GM12878 (cell line): ENCODE measurements at regions not wholly inside any gene's neighbourhood (a gene's known extent, or its start where the extent isn't known, plus 50 kb on each side); places are given as distances from the start of the nearest gene placed in this dataset.

ENCODE experiments used
- ATAC-seq: fragments of 200-7000 bp; cut with Tn5 transposase; 3 replicates; pipeline ENCODE4 v1.9.1; 2020; ENCODE audit warnings: mild to moderate bottlenecking, moderate library complexity
- BruUV-seq: library from RNA; stranded (reverse); fragments of 400-500 nt; replicated peaks from 2 replicates; lab custom pipeline; 2021; lab: Mats Ljungman, UMichigan
- CTCF ChIA-PET: fragments of 300-600 bp; sonication (Branson Sonifier 250); formaldehyde crosslinking; extraction: SDS; loops from one replicate; lab custom pipeline; 2021; ENCODE audit warnings: inconsistent platforms; lab: Yijun Ruan, JAX
- POLR2A ChIA-PET: fragments of 350-600 bp; formaldehyde crosslinking; extraction: SDS; loops from one replicate; lab custom pipeline; 2021; ENCODE audit warnings: inconsistent platforms; lab: Charles Lee
- RAD21 ChIA-PET: fragments of 300-600 bp; sonication (Branson Sonifier 250); formaldehyde crosslinking; loops from one replicate; lab custom pipeline; 2023; ENCODE audit warnings: antibody characterized with exemption; ENCODE audit not compliant: unreplicated experiment; lab: Charles Lee
- SMC1A ChIA-PET: fragments of 300-600 bp; sonication (Branson Sonifier 250); formaldehyde crosslinking; loops from one replicate; lab custom pipeline; 2023; ENCODE audit not compliant: unreplicated experiment, uncharacterized antibody; lab: Charles Lee
- DNase-seq: peaks from one replicate; pipeline ENCODE4 v3.0.0-alpha.2; 2011; ENCODE audit warnings: low read depth, low spot score
- FAIRE-seq: peaks from 3 replicates; lab custom pipeline; 2011; peaks lifted over from hg19 to GRCh38; lab: Jason Lieb, UNC
- H2AFZ ChIP-seq: 2 replicates; pipeline ENCODE4 v1.6.0; 2011; ENCODE audit warnings: low read depth, low read length, control low read depth; ENCODE audit not compliant: control insufficient read depth
- H3K27ac ChIP-seq: 2 replicates; pipeline ENCODE4 v1.5.1; 2011; ENCODE audit warnings: control low read depth; ENCODE audit not compliant: control insufficient read depth, insufficient read depth
- H3K27me3 ChIP-seq, 2 experiments: replicated peaks in 1 of 2; 2 replicates each; pipeline versions ENCODE4 v1.6.0 to v1.6.1; 2011; ENCODE audit warnings: low read length in 1 of 2; ENCODE audit not compliant: control insufficient read depth in 2 of 2, insufficient read depth in 2 of 2
- H3K36me3 ChIP-seq, 2 experiments: 2 replicates each; pipeline ENCODE4 v1.5.1; 2011; ENCODE audit warnings: low read length in 1 of 2; ENCODE audit not compliant: control insufficient read depth in 2 of 2, insufficient read depth in 2 of 2
- H3K4me1 ChIP-seq: 2 replicates; pipeline ENCODE4 v1.6.1; 2011; ENCODE audit warnings: mild to moderate bottlenecking, low read length, moderate library complexity, mixed read lengths; ENCODE audit not compliant: control insufficient read depth, insufficient read depth
- H3K4me2 ChIP-seq: 2 replicates; pipeline ENCODE4 v1.6.0; 2011; ENCODE audit warnings: control low read depth; ENCODE audit not compliant: control insufficient read depth, insufficient read depth
- H3K4me3 ChIP-seq: fragments of 200-600 bp; sonication (generic); 2 replicates; pipeline ENCODE4 v1.5.1; 2016
- H3K79me2 ChIP-seq: 2 replicates; pipeline ENCODE4 v1.6.0; 2011; ENCODE audit warnings: low read length; ENCODE audit not compliant: control insufficient read depth, insufficient read depth
- H3K9ac ChIP-seq: 2 replicates; pipeline ENCODE4 v1.8.0; 2011; ENCODE audit warnings: low read length, control low read depth, mixed read lengths; ENCODE audit not compliant: control insufficient read depth, insufficient read depth
- H3K9me3 ChIP-seq: replicated peaks from 3 replicates; pipeline ENCODE4 v1.5.1; 2011; ENCODE audit warnings: mild to moderate bottlenecking, low read length; ENCODE audit not compliant: control insufficient read depth, insufficient read depth
- H4K20me1 ChIP-seq: 2 replicates; pipeline ENCODE4 v1.6.0; 2011; ENCODE audit not compliant: control insufficient read depth, insufficient read depth
- BCL11A ChIP-seq: IDR thresholded peaks from 2 replicates; pipeline ENCODE4 v1.6.1; 2011; ENCODE audit warnings: low read depth, low read length
- CEBPB ChIP-seq, 2 experiments: fragments of 150-350 bp in 1 of 2; IDR thresholded peaks; 2 replicates each; pipeline ENCODE4 v1.6.1; 2012 to 2014; ENCODE audit warnings: low read depth in 2 of 2, low read length in 2 of 2, borderline replicate concordance in 1 of 2, inconsistent platforms in 1 of 2
- CUX1 ChIP-seq: IDR thresholded peaks from 2 replicates; pipeline ENCODE4 v1.6.1; 2012; ENCODE audit warnings: improper control_type of control experiment, low read depth, low read length; ENCODE audit not compliant: insufficient replicate concordance
- E2F8 ChIP-seq: fragments of 450-650 bp; IDR thresholded peaks from 2 replicates; pipeline ENCODE4 v1.6.1; 2018; ENCODE audit warnings: mild to moderate bottlenecking, low read depth, moderate library complexity; ENCODE audit not compliant: partially characterized antibody
- EP300 ChIP-seq, 2 experiments: fragments of 150-350 bp in 1 of 2; IDR thresholded peaks; 2 replicates each; pipeline ENCODE4 v1.6.1; 2011 to 2012; ENCODE audit warnings: low read depth in 2 of 2, low read length in 2 of 2, borderline replicate concordance in 1 of 2, improper control_type of control experiment in 1 of 2, inconsistent platforms in 1 of 2; ENCODE audit not compliant: control insufficient read depth in 1 of 2
- ETV6 ChIP-seq, 2 experiments: fragments of 450-650 bp in 1 of 2; IDR thresholded peaks in 1 of 2; conservative IDR thresholded peaks in 1 of 2; 2 replicates each; pipeline ENCODE4 v1.6.1; 2014; ENCODE audit warnings: antibody characterized with exemption in 1 of 2, borderline replicate concordance in 1 of 2, low read depth in 1 of 2, mild to moderate bottlenecking in 1 of 2, moderate library complexity in 1 of 2
- JUNB ChIP-seq: IDR thresholded peaks from 2 replicates; pipeline ENCODE4 v1.6.1; 2016; ENCODE audit warnings: antibody characterized with exemption, mild to moderate bottlenecking
- JUND ChIP-seq: IDR thresholded peaks from 2 replicates; pipeline ENCODE4 v1.6.1; 2012; ENCODE audit warnings: low read depth, mild to moderate bottlenecking, low read length, improper control_type of control experiment, moderate library complexity
- MEF2A ChIP-seq: IDR thresholded peaks from 2 replicates; pipeline ENCODE4 v1.6.1; 2011; ENCODE audit warnings: low read depth, mild to moderate bottlenecking, low read length, moderate library complexity; ENCODE audit not compliant: insufficient read depth
- MXI1 ChIP-seq: fragments of 150-350 bp; IDR thresholded peaks from 2 replicates; pipeline ENCODE4 v1.6.1; 2011; ENCODE audit warnings: low read depth, mild to moderate bottlenecking, inconsistent platforms, low read length, improper control_type of control experiment
- RELB ChIP-seq: fragments of 450-650 bp; IDR thresholded peaks from 2 replicates; pipeline ENCODE4 v1.6.1; 2017; ENCODE audit warnings: low read depth, mild to moderate bottlenecking, moderate library complexity
- ZNF207 ChIP-seq: fragments of 450-650 bp; IDR thresholded peaks from 2 replicates; pipeline ENCODE4 v1.6.1; 2014; ENCODE audit warnings: antibody characterized with exemption, mild to moderate bottlenecking, borderline replicate concordance
- ZNF622 ChIP-seq: fragments of 450-650 bp; IDR thresholded peaks from 2 replicates; pipeline ENCODE4 v1.6.1; 2017; ENCODE audit warnings: mild to moderate bottlenecking, inconsistent platforms
- WGBS: methylation state at CpG from one replicate; pipeline ENCODE4 v1.1.6; 2016; ENCODE audit warnings: low lambda C conversion rate; ENCODE audit not compliant: insufficient replicate concordance, insufficient coverage; ENCODE audit errors: missing lambda C conversion rate; 5-methylcytosine and 5-hydroxymethylcytosine counted together
- in situ Hi-C: fragments of 300-500 bp; cut with MboI; formaldehyde crosslinking; loops from 9 replicates; pipeline ENCODE4 v1.14.3; 2018; ENCODE audit warnings: mixed read lengths
- intact Hi-C: fragments of 100-400 bp; cut with micrococcal nuclease; formaldehyde crosslinking; loops from one replicate; pipeline ENCODE4 v1.14.2; 2022; ENCODE audit not compliant: unreplicated experiment

GRCh38 chr14:43792980-43793379, 714.1 kb downstream of the FSCB start (continued):
- TF ChIP-seq CUX1 (no peak), CEBPB (IDR thresholded peaks at IDR 0.05; ENCODE audit: borderline replicate concordance in 1 of 2, low read depth in 2 of 2, low read length in 2 of 2) (no peak), ZNF207 (no peak)

GRCh38 chr14:43790681-43791080, 716.4 kb downstream of the FSCB start:
- Histone ChIP-seq H3K27ac (no peak overlapping the region), H3K79me2 (no peaks in the 10 kb centered on the region), H3K4me2 (no peak overlapping the region), H3K9me3 (no peaks in the 10 kb centered on the region), H2AFZ (no peak overlapping the region), H4K20me1 (no peaks in the 10 kb centered on the region), H3K36me3 (no peaks in the 10 kb centered on the region), H3K4me1 (no peaks in the 10 kb centered on the region), H3K27me3 (no peaks in the 10 kb centered on the region), H3K9ac (no peak overlapping the region), H3K4me3 (no peak overlapping the region)
- WGBS: 9% methylated on average over 4 of the region's 4 CpGs
- in situ Hi-C loops (no loop called here), intact Hi-C loops (no loop called here)
- ChIA-PET SMC1A (no interaction called here), RAD21 (no interaction called here), POLR2A (no interaction called here), CTCF (no interaction called here)
- no peak for FAIRE-seq
- no TSS peak for BruUV-seq
- no peak for ATAC-seq
- DNase-seq: no peak
- no peak for TF ChIP-seq EP300 (IDR thresholded peaks at IDR 0.05; ENCODE audit: borderline replicate concordance in 1 of 2, control insufficient read depth in 1 of 2, low read depth in 2 of 2, low read length in 2 of 2)
- no peak for TF ChIP-seq ZNF622
- no peak for TF ChIP-seq JUND
- no peak for TF ChIP-seq MEF2A
- TF ChIP-seq RELB: no peak
- TF ChIP-seq MXI1: no peak
- TF ChIP-seq E2F8: no peak
- TF ChIP-seq ETV6 (conservative IDR thresholded peaks at IDR 0.05 in 1 of 2, IDR thresholded peaks at IDR 0.05 in 1 of 2; ENCODE audit: borderline replicate concordance in 1 of 2, low read depth in 1 of 2): no peak
- no peak for TF ChIP-seq JUNB
- no peak for TF ChIP-seq BCL11A
